GM21786 (cell line): ENCODE measurements at regions not wholly inside any gene's neighbourhood (a gene's known extent, or its start where the extent isn't known, plus 50 kb on each side); places are given as distances from the start of the nearest gene placed in this dataset.
"Not testable (repeated sequence)": the region's sequence is repeated elsewhere in the genome, so short reads cannot be mapped to it uniquely, and the experiment has no call there.

Source experiments
- ATAC-seq: cut with Tn5 transposase; IDR thresholded peaks from one replicate; pipeline ENCODE4 v1.9.1; 2021; ENCODE audit not compliant: unreplicated experiment

DNA sequence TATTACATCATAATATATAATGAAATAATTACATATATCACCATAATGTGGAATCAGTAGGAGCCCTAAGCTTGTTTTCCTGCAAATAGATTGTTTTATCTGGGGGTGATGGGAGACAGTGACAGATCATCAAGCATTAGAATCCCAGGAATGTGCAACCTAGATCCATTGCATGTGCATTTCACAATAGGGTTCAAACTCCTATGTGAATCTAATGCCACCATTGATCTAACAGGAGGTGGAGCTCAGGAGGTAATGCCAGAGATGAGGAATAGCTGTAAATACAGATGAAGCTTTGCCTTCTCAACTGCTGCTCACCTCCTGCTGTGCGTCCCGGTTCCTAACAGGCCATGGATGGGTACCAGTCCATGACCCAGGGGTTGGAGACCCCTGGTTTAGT lies 63.8 kb upstream of the CHORDC1 start:
- no peak for ATAC-seq

DNA sequence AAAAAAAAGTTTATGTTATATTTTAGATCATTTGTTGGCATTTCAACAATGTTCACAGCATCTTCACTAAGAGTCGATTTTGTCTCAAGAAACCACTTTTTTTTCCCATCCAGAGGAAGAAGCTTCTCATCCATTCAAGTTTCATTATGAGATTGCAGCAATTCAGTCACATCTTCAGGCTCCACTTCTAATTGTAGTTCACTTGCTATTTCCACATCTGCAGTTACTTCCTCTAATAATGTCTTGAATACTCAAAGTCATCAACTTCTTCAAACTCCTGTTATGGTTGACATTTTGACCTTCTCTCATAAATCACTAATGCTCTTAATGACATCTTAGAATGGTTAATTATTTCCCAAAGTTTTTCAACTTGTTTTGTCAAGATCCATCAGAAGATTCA lies 61.3 kb upstream of the CHORDC1 start:
- no peak for ATAC-seq

DNA sequence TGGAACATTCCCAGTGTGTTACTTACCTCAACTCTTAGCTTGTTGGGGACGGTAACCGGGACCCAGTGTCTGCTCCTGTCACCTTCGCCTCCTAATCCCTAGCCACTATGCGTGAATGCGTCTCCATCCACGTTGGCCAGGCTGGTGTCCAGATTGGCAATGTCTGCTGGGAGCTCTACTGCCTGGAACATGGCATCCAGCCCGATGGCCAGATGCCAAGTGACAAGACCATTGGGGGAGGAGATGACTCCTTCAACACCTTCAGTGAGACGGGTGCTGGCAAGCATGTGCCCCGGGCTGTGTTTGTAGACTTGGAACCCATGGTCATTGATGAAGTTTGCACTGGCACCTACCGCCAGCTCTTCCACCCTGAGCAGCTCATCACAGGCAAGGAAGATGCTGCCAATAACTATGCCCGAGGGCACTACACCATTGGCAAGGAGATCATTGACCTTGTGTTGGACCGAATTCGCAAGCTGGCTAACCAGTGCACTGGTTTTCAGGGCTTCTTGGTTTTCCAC lies 59.8 kb upstream of the CHORDC1 start:
- ATAC-seq, result not testable (repeated sequence)

DNA sequence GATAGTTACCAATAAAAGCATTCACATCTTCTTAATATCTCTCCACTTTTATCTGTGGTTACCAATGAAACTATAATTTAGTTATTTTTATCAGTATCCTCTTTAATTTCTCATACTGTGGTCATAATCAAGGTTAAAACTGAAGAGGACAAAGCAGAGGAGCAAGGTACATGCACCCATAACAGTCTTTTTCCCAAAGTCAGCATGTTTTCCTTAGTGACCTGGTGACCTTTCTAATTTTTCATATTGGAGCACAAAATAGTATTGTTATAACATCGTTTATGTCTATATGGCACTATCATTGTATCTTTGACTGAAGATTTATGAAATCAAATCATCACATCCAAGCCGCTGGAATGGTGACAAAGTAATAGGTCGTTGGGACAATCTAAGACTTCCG lies 51.5 kb upstream of the CHORDC1 start:
- no peak for ATAC-seq
